Hepatocyte (in vitro differentiated cells): ENCODE measurements at regions not wholly inside any gene's neighbourhood (a gene's known extent, or its start where the extent isn't known, plus 50 kb on each side); places are given as distances from the start of the nearest gene placed in this dataset.
A peak's percentile ranks its signal among the peaks of the same experiment; 100 is the strongest.

ENCODE experiments used
- DNase-seq: peaks from one replicate; pipeline ENCODE4 v3.0.0-alpha.2; 2016; ENCODE audit warnings: low spot score
- H2AFZ ChIP-seq: fragments of 200-600 bp; sonication (generic); 2 replicates; pipeline ENCODE4 v1.6.0; 2016; ENCODE audit warnings: antibody characterized with exemption, mild to moderate bottlenecking
- H3K27ac ChIP-seq: fragments of 200-600 bp; sonication (generic); 2 replicates; pipeline ENCODE4 v1.5.1; 2016; ENCODE audit warnings: mild to moderate bottlenecking
- H3K27me3 ChIP-seq: fragments of 200-600 bp; sonication (generic); 2 replicates; pipeline ENCODE4 v1.6.1; 2016
- H3K36me3 ChIP-seq: fragments of 200-600 bp; sonication (generic); replicated peaks from 2 replicates; pipeline ENCODE4 v1.5.1; 2016; ENCODE audit warnings: low read depth; ENCODE audit not compliant: insufficient read depth
- H3K4me1 ChIP-seq: fragments of 200-600 bp; sonication (generic); 2 replicates; pipeline ENCODE4 v1.5.1; 2016; ENCODE audit warnings: mild to moderate bottlenecking, moderate library complexity; ENCODE audit not compliant: insufficient read depth
- H3K4me2 ChIP-seq: fragments of 200-600 bp; sonication (generic); 2 replicates; pipeline ENCODE4 v1.6.0; 2016
- H3K4me3 ChIP-seq: fragments of 200-600 bp; sonication (generic); 2 replicates; pipeline ENCODE4 v1.5.1; 2016; ENCODE audit warnings: mild to moderate bottlenecking
- H3K79me2 ChIP-seq: fragments of 200-600 bp; sonication (generic); 2 replicates; pipeline ENCODE4 v1.6.0; 2017; ENCODE audit warnings: mild to moderate bottlenecking
- H3K9me2 ChIP-seq: fragments of 200-600 bp; sonication (generic); replicated peaks from 2 replicates; pipeline ENCODE4 v1.6.0; 2017; ENCODE audit warnings: mild to moderate bottlenecking; ENCODE audit not compliant: insufficient read depth
- H3K9me3 ChIP-seq: fragments of 200-600 bp; sonication (generic); 2 replicates; pipeline ENCODE4 v1.5.1; 2016; ENCODE audit warnings: low read depth, mild to moderate bottlenecking
- H4K20me1 ChIP-seq: fragments of 200-600 bp; sonication (generic); 2 replicates; pipeline ENCODE4 v1.6.0; 2016; ENCODE audit warnings: mild to moderate bottlenecking; ENCODE audit not compliant: insufficient read depth, poor library complexity, severe bottlenecking
- CTCF ChIP-seq: fragments of 200-600 bp; sonication (generic); IDR thresholded peaks from 2 replicates; pipeline ENCODE4 v1.5.1; 2016; ENCODE audit warnings: antibody characterized with exemption, mild to moderate bottlenecking; ENCODE audit not compliant: poor library complexity
- EZH2 ChIP-seq: fragments of 200-600 bp; sonication (generic); IDR thresholded peaks from 2 replicates; pipeline ENCODE4 v1.6.1; 2016; ENCODE audit warnings: antibody characterized with exemption, mild to moderate bottlenecking, borderline replicate concordance
- EZH2phosphoT487 ChIP-seq: fragments of 200-600 bp; sonication (generic); IDR thresholded peaks from one replicate; pipeline ENCODE4 v1.6.1; 2018; ENCODE audit warnings: antibody characterized with exemption, mild to moderate bottlenecking, low read depth, moderate library complexity; ENCODE audit not compliant: unreplicated experiment, severe bottlenecking
- WGBS: methylation state at CpG from one replicate; pipeline ENCODE4 v1.1.6; 2016; ENCODE audit warnings: low lambda C conversion rate; ENCODE audit errors: missing lambda C conversion rate; 5-methylcytosine and 5-hydroxymethylcytosine counted together

- H2AFZ ChIP-seq, result no peak overlapping the region
- H3K27me3 ChIP-seq, result no peaks in the 10 kb centered on the region
- no peaks in the 10 kb centered on the region for H3K36me3 ChIP-seq
- H3K4me1 ChIP-seq, result no peaks in the 10 kb centered on the region
- TF ChIP-seq CTCF (no peak), EZH2 (no peak), EZH2phosphoT487 (no peak)
- H3K9me2 ChIP-seq, result no peaks in the 10 kb centered on the region
- H3K4me2 ChIP-seq, result no peak overlapping the region
- no peak for DNase-seq
- no peaks in the 10 kb centered on the region for H3K79me2 ChIP-seq
- no peaks in the 10 kb centered on the region for H4K20me1 ChIP-seq
- no peaks in the 10 kb centered on the region for H3K9me3 ChIP-seq
- 66% methylated on average over 4 of the region's 4 CpGs for WGBS
- no peak overlapping the region for H3K27ac ChIP-seq
- no peak overlapping the region for H3K4me3 ChIP-seq
Observed at GRCh38 chr14:34340025-34340625, 121.9 kb downstream of the SPTSSA start.

GRCh38 chr14:34338056-34338455, 124.0 kb downstream of the SPTSSA start:
- Histone ChIP-seq H3K4me2 (no peak overlapping the region), H3K4me1 (no peaks in the 10 kb centered on the region), H3K79me2 (no peaks in the 10 kb centered on the region), H3K27me3 (no peaks in the 10 kb centered on the region), H3K4me3 (no peak overlapping the region), H3K27ac (no peak overlapping the region), H2AFZ (no peak overlapping the region), H3K9me3 (no peaks in the 10 kb centered on the region), H3K36me3 (no peaks in the 10 kb centered on the region), H4K20me1 (no peaks in the 10 kb centered on the region), H3K9me2 (no peaks in the 10 kb centered on the region)
- no peak for TF ChIP-seq EZH2phosphoT487
- no peak for DNase-seq
- 55% methylated on average over 2 of the region's 2 CpGs for WGBS

- DNase-seq, result peak; percentile 56
- Histone ChIP-seq H3K36me3 (no peaks in the 10 kb centered on the region), H3K9me3 (no peaks in the 10 kb centered on the region), H4K20me1 (no peaks in the 10 kb centered on the region), H3K9me2 (no peaks in the 10 kb centered on the region), H3K27me3 (no peaks in the 10 kb centered on the region), H2AFZ (no peak overlapping the region), H3K4me1 (no peaks in the 10 kb centered on the region), H3K79me2 (no peaks in the 10 kb centered on the region), H3K4me2 (no peak overlapping the region), H3K27ac (no peak overlapping the region), H3K4me3 (no peak overlapping the region)
- WGBS, result 68% methylated on average over 1 of the region's 1 CpG
- TF ChIP-seq EZH2phosphoT487 (no peak), EZH2 (no peak), CTCF (no peak)
Observed at GRCh38 chr14:34336501-34336900, 125.5 kb downstream of the SPTSSA start.

- Histone ChIP-seq H2AFZ (no peak overlapping the region), H3K4me1 (no peaks in the 10 kb centered on the region), H3K79me2 (no peaks in the 10 kb centered on the region), H3K9me3 (no peaks in the 10 kb centered on the region), H3K27me3 (no peaks in the 10 kb centered on the region), H3K4me3 (no peak overlapping the region), H4K20me1 (no peaks in the 10 kb centered on the region), H3K27ac (no peak overlapping the region), H3K4me2 (no peak overlapping the region), H3K9me2 (no peaks in the 10 kb centered on the region), H3K36me3 (no peaks in the 10 kb centered on the region)
- TF ChIP-seq EZH2phosphoT487 (no peak), EZH2 (no peak), CTCF (no peak)
- DNase-seq, result no peak
- WGBS, result 96% methylated on average over 1 of the region's 1 CpG
Observed at GRCh38 chr14:34335968-34336367, 126.1 kb downstream of the SPTSSA start.
